Cardiac fibroblast (primary cell): ENCODE measurements at regions not wholly inside any gene's neighbourhood (a gene's known extent, or its start where the extent isn't known, plus 50 kb on each side); places are given as distances from the start of the nearest gene placed in this dataset.
"Not testable (repeated sequence)": the region's sequence is repeated elsewhere in the genome, so short reads cannot be mapped to it uniquely, and the experiment has no call there.

ENCODE experiments used
- DNase-seq, 2 donors: peaks; one replicate each; pipeline versions ENCODE4 v3.0.0 to v3.0.0-alpha.2; 2010; ENCODE audit warnings: low read depth in 2 of 2
- H3K4me3 ChIP-seq, 2 donors: replicated peaks in 1 of 2; 1 replicate in 1 of 2; 2 replicates in 1 of 2; pipeline ENCODE4 v1.5.1; 2011; ENCODE audit warnings: low read depth in 2 of 2, low read length in 2 of 2, mild to moderate bottlenecking in 2 of 2, moderate library complexity in 1 of 2
- CTCF ChIP-seq: IDR thresholded peaks from one replicate; pipeline ENCODE4 v1.5.1; 2011; ENCODE audit warnings: low read depth, mild to moderate bottlenecking, low read length, inconsistent platforms

- no peak for DNase-seq
- no peak for TF ChIP-seq CTCF
- no peak overlapping the region for H3K4me3 ChIP-seq
Measured at GRCh38 chr9:80491086-80491696, 919.4 kb downstream of the TLE4 start.

- no peak for DNase-seq
- no peak overlapping the region for H3K4me3 ChIP-seq
- TF ChIP-seq CTCF = no peak
Measured at GRCh38 chr9:80489329-80489728, 917.6 kb downstream of the TLE4 start.

- H3K4me3 ChIP-seq = no peak overlapping the region
- no peak for TF ChIP-seq CTCF
- DNase-seq = peak in 1 of 2 donors; percentile 10
Measured at GRCh38 chr9:80485420-80486250, 913.9 kb downstream of the TLE4 start.

GRCh38 chr9:80482251-80482650 is 910.5 kb downstream of the TLE4 start:
- not testable (repeated sequence) for DNase-seq, H3K4me3 ChIP-seq

GRCh38 chr9:80467632-80468031 is 895.9 kb downstream of the TLE4 start:
- peak; percentile 13 to 43 for DNase-seq
- H3K4me3 ChIP-seq = no peak overlapping the region
- no peak for TF ChIP-seq CTCF

- no peak for DNase-seq
- no peak overlapping the region for H3K4me3 ChIP-seq
- no peak for TF ChIP-seq CTCF
Measured at GRCh38 chr9:80465556-80465955, 893.8 kb downstream of the TLE4 start.

- TF ChIP-seq CTCF = no peak
- DNase-seq = no peak
Measured at GRCh38 chr9:80449513-80449912, 877.7 kb downstream of the TLE4 start.

More at GRCh38 chr9:80449513-80449912, 877.7 kb downstream of the TLE4 start:
- no peak overlapping the region for H3K4me3 ChIP-seq
